ENCODE measurements at regions not wholly inside any gene's neighbourhood (a gene's known extent, or its start where the extent isn't known, plus 50 kb on each side); places are given as distances from the start of the nearest gene placed in this dataset.

GRCh38 chr3:102036017-102036416, 186.7 kb downstream of the NFKBIZ start (continued):
- TF ChIP-seq YY1 (IDR thresholded peaks at IDR 0.05; ENCODE audit: low read depth, low read length): no peak
- 0 out of 2 replicates have a peak, but pooled peaks have one; percentile 14 for TF ChIP-seq NFIC (IDR thresholded peaks at IDR 0.05; ENCODE audit: low read depth, low read length)

- no peaks in the 10 kb centered on the region for H3K27me3 ChIP-seq (replicated peaks in 1 of 2; ENCODE audit: control insufficient read depth in 2 of 2, insufficient read depth in 2 of 2, low read length in 1 of 2)
- peaks cover 52% of the 10 kb centered on the region for H3K4me1 ChIP-seq (ENCODE audit: control insufficient read depth, insufficient read depth, low read length)
- H3K9me3 ChIP-seq (replicated peaks; ENCODE audit: control insufficient read depth, insufficient read depth, low read length): peaks cover 6% of the 10 kb centered on the region; the same call in 2 of the 3 replicates
- ChIA-PET RAD21 (ENCODE audit: unreplicated experiment) (interaction anchor here (0.7 to 5.3 kb wide), 19 partner anchors 10 to 222 kb away, joined by 3 to 148 read pairs (median 8); partner anchors contain the start of gene NFKBIZ), CTCF (interaction anchor here (1.0 to 2.7 kb wide), 6 partner anchors 18 to 227 kb away, joined by 3 to 19 read pairs (median 6); no protein-coding TSS in a partner anchor), POLR2A (interaction anchor here (1.1 to 4.3 kb wide), 3 partner anchors 20 to 197 kb away, joined by 4 to 37 read pairs (median 25); no protein-coding TSS in a partner anchor), SMC1A (ENCODE audit: uncharacterized antibody, unreplicated experiment) (interaction anchor here (0.9 to 10.4 kb wide), 27 partner anchors 11 to 222 kb away, joined by 3 to 145 read pairs (median 4); no protein-coding TSS in a partner anchor)
- H2AFZ ChIP-seq (ENCODE audit: control insufficient read depth, low read depth, low read length): no peak overlapping the region
- BruUV-seq (replicated peaks): no TSS peak
- H3K79me2 ChIP-seq (ENCODE audit: control insufficient read depth, insufficient read depth, low read length): no peaks in the 10 kb centered on the region
- DNase-seq (ENCODE audit: low read depth, low spot score): no peak
- H3K4me3 ChIP-seq: no peak overlapping the region
- 0 out of 2 replicates have a peak overlapping the region, but pooled peaks have one; percentile 31 for H3K4me2 ChIP-seq (ENCODE audit: control insufficient read depth, insufficient read depth)
- no peak for FAIRE-seq
- WGBS (ENCODE audit: insufficient coverage, insufficient replicate concordance, low lambda C conversion rate, missing lambda C conversion rate): 0% methylated on average over 1 of the region's 1 CpG
- no peak overlapping the region for H3K9ac ChIP-seq (ENCODE audit: control insufficient read depth, insufficient read depth, low read length)
- intact Hi-C loops (cut with micrococcal nuclease; ENCODE audit: unreplicated experiment): loop anchor here (2.0 to 5.0 kb wide), 3 partner anchors 48 to 224 kb away; no protein-coding TSS in a partner anchor
- H4K20me1 ChIP-seq (ENCODE audit: control insufficient read depth, insufficient read depth): no peaks in the 10 kb centered on the region
- ATAC-seq: no peak
- no peaks in the 10 kb centered on the region for H3K36me3 ChIP-seq (ENCODE audit: control insufficient read depth in 2 of 2, insufficient read depth in 2 of 2, low read length in 1 of 2)
- in situ Hi-C loops (cut with MboI): no loop called here
- peak overlapping the region; percentile 32; the same call in 1 of the 2 replicates for H3K27ac ChIP-seq (ENCODE audit: control insufficient read depth, insufficient read depth)
- TF ChIP-seq HDAC6 (IDR thresholded peaks at IDR 0.05; ENCODE audit: unreplicated experiment) (no peak), ZNF207 (IDR thresholded peaks at IDR 0.05; ENCODE audit: borderline replicate concordance) (no peak), CHD1 (IDR thresholded peaks at IDR 0.05; ENCODE audit: low read depth, low read length) (no peak), ETV6 (conservative IDR thresholded peaks at IDR 0.05 in 1 of 2, IDR thresholded peaks at IDR 0.05 in 1 of 2; ENCODE audit: borderline replicate concordance in 1 of 2, low read depth in 1 of 2) (no peak), TAF1 (IDR thresholded peaks at IDR 0.05; ENCODE audit: borderline replicate concordance, low read depth, low read length) (no peak), YBX1 (IDR thresholded peaks at IDR 0.05) (no peak), MEF2B (IDR thresholded peaks at IDR 0.05; ENCODE audit: partially characterized antibody, poor library complexity, severe bottlenecking) (peak; percentile 50), SMARCA5 (IDR thresholded peaks at IDR 0.05) (no peak), NFYB (IDR thresholded peaks at IDR 0.05; ENCODE audit: insufficient read depth, low read depth, low read length) (no peak)
- TF ChIP-seq, protein P1, sequence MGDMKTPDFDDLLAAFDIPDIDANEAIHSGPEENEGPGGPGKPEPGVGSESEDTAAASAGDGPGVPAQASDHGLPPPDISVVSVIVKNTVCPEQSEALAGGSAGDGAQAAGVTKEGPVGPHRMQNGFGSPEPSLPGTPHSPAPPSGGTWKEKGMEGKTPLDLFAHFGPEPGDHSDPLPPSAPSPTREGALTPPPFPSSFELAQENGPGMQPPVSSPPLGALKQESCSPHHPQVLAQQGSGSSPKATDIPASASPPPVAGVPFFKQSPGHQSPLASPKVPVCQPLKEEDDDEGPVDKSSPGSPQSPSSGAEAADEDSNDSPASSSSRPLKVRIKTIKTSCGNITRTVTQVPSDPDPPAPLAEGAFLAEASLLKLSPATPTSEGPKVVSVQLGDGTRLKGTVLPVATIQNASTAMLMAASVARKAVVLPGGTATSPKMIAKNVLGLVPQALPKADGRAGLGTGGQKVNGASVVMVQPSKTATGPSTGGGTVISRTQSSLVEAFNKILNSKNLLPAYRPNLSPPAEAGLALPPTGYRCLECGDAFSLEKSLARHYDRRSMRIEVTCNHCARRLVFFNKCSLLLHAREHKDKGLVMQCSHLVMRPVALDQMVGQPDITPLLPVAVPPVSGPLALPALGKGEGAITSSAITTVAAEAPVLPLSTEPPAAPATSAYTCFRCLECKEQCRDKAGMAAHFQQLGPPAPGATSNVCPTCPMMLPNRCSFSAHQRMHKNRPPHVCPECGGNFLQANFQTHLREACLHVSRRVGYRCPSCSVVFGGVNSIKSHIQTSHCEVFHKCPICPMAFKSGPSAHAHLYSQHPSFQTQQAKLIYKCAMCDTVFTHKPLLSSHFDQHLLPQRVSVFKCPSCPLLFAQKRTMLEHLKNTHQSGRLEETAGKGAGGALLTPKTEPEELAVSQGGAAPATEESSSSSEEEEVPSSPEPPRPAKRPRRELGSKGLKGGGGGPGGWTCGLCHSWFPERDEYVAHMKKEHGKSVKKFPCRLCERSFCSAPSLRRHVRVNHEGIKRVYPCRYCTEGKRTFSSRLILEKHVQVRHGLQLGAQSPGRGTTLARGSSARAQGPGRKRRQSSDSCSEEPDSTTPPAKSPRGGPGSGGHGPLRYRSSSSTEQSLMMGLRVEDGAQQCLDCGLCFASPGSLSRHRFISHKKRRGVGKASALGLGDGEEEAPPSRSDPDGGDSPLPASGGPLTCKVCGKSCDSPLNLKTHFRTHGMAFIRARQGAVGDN (IDR thresholded peaks at IDR 0.05): no peak
- TF ChIP-seq, protein P2, sequence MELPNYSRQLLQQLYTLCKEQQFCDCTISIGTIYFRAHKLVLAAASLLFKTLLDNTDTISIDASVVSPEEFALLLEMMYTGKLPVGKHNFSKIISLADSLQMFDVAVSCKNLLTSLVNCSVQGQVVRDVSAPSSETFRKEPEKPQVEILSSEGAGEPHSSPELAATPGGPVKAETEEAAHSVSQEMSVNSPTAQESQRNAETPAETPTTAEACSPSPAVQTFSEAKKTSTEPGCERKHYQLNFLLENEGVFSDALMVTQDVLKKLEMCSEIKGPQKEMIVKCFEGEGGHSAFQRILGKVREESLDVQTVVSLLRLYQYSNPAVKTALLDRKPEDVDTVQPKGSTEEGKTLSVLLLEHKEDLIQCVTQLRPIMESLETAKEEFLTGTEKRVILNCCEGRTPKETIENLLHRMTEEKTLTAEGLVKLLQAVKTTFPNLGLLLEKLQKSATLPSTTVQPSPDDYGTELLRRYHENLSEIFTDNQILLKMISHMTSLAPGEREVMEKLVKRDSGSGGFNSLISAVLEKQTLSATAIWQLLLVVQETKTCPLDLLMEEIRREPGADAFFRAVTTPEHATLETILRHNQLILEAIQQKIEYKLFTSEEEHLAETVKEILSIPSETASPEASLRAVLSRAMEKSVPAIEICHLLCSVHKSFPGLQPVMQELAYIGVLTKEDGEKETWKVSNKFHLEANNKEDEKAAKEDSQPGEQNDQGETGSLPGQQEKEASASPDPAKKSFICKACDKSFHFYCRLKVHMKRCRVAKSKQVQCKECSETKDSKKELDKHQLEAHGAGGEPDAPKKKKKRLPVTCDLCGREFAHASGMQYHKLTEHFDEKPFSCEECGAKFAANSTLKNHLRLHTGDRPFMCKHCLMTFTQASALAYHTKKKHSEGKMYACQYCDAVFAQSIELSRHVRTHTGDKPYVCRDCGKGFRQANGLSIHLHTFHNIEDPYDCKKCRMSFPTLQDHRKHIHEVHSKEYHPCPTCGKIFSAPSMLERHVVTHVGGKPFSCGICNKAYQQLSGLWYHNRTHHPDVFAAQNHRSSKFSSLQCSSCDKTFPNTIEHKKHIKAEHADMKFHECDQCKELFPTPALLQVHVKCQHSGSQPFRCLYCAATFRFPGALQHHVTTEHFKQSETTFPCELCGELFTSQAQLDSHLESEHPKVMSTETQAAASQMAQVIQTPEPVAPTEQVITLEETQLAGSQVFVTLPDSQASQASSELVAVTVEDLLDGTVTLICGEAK (IDR thresholded peaks at IDR 0.05; ENCODE audit: borderline replicate concordance): no peak
Measured at GRCh38 chr3:102036472-102036871, 187.2 kb downstream of the NFKBIZ start.
